B cell (primary cell): ENCODE measurements at regions not wholly inside any gene's neighbourhood (a gene's known extent, or its start where the extent isn't known, plus 50 kb on each side); places are given as distances from the start of the nearest gene placed in this dataset.

Experiments used
- EZH2 ChIP-seq: IDR thresholded peaks from 2 replicates; pipeline ENCODE4 v1.6.1; 2012; ENCODE audit warnings: borderline replicate concordance, low read depth, mild to moderate bottlenecking, moderate library complexity, low read length; ENCODE audit not compliant: insufficient read depth, poor library complexity, severe bottlenecking
- TF ChIP-seq, protein P1 (sequence below): fragments of 200-600 bp; IDR thresholded peaks from one replicate; pipeline ENCODE4 v1.8.0; 2022; ENCODE audit warnings: antibody characterized with exemption, mild to moderate bottlenecking

DNA sequence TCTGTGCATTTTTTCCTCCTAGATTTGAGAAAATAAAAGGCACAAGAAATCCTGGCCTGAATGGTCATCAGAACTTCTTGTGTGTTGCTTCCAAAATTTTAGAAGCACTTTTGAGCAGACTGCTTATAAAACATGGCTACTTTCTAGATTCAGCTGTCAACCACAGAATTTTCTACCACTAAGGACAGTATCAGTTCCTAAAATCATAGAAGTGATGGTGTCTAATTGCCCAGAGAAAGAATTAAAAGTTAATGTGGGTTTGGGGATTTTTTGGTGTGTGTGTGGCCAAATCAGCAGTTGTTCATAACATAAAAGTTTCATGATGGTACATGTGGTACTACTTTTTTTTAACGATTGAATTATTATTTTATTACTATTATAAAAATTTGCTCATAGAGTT lies 171.4 kb upstream of the SNX7 start:
- TF ChIP-seq, protein P1, sequence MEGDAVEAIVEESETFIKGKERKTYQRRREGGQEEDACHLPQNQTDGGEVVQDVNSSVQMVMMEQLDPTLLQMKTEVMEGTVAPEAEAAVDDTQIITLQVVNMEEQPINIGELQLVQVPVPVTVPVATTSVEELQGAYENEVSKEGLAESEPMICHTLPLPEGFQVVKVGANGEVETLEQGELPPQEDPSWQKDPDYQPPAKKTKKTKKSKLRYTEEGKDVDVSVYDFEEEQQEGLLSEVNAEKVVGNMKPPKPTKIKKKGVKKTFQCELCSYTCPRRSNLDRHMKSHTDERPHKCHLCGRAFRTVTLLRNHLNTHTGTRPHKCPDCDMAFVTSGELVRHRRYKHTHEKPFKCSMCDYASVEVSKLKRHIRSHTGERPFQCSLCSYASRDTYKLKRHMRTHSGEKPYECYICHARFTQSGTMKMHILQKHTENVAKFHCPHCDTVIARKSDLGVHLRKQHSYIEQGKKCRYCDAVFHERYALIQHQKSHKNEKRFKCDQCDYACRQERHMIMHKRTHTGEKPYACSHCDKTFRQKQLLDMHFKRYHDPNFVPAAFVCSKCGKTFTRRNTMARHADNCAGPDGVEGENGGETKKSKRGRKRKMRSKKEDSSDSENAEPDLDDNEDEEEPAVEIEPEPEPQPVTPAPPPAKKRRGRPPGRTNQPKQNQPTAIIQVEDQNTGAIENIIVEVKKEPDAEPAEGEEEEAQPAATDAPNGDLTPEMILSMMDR: no peak
- TF ChIP-seq EZH2: no peak
